WTC11 (cell line): ENCODE measurements at regions not wholly inside any gene's neighbourhood (a gene's known extent, or its start where the extent isn't known, plus 50 kb on each side); places are given as distances from the start of the nearest gene placed in this dataset.

Experiments used
- ATAC-seq: fragments of 200-7000 bp; cut with Tn5 transposase; 2 replicates; pipeline ENCODE4 v1.10.0; 2021; ENCODE audit warnings: mild to moderate bottlenecking, moderate library complexity
- CTCF ChIA-PET: fragments of 300-600 bp; sonication (Branson Sonifier 250); formaldehyde crosslinking; loops from one replicate; lab custom pipeline; 2021; ENCODE audit warnings: antibody characterized with exemption; lab: Charles Lee
- POLR2A ChIA-PET: fragments of 350-600 bp; sonication (Branson Sonifier 250); formaldehyde crosslinking; loops from one replicate; lab custom pipeline; 2021; ENCODE audit warnings: antibody characterized with exemption; lab: Charles Lee
- DNase-seq: peaks from one replicate; pipeline ENCODE4 v3.0.0; 2021; ENCODE audit warnings: low spot score
- H3K27ac Mint-ChIP-seq: 2 replicates; pipeline ENCODE4 v1.8.0; 2021; ENCODE audit warnings: mixed read lengths
- H3K27me3 Mint-ChIP-seq: 2 replicates; pipeline ENCODE4 v1.8.0; 2021; ENCODE audit warnings: low read depth, mild to moderate bottlenecking, moderate library complexity, mixed read lengths
- H3K36me3 Mint-ChIP-seq: 2 replicates; pipeline ENCODE4 v1.8.0; 2021; ENCODE audit warnings: mixed read lengths
- H3K4me1 Mint-ChIP-seq: 2 replicates; pipeline ENCODE4 v1.8.0; 2022; ENCODE audit warnings: mixed read lengths
- H3K4me3 Mint-ChIP-seq: 2 replicates; pipeline ENCODE4 v1.8.0; 2021; ENCODE audit warnings: mild to moderate bottlenecking, moderate library complexity, mixed read lengths
- H3K9me3 Mint-ChIP-seq: 2 replicates; pipeline ENCODE4 v1.8.0; 2021; ENCODE audit warnings: mixed read lengths
- ATF1 ChIP-seq: sonication (generic); formaldehyde crosslinking; IDR thresholded peaks from 2 replicates; pipeline ENCODE4 v1.8.1; 2023; ENCODE audit warnings: mild to moderate bottlenecking, moderate library complexity, missing genetic modification reagents
- CREB1 ChIP-seq: sonication (generic); formaldehyde crosslinking; IDR thresholded peaks from 2 replicates; pipeline ENCODE4 v1.8.0; 2023; ENCODE audit warnings: mild to moderate bottlenecking, missing genetic modification reagents
- KAT7 ChIP-seq: sonication (generic); formaldehyde crosslinking; IDR thresholded peaks from 2 replicates; pipeline ENCODE4 v1.8.1; 2023; ENCODE audit warnings: missing genetic modification reagents, mild to moderate bottlenecking, borderline replicate concordance
- NR2C2 ChIP-seq: sonication (generic); formaldehyde crosslinking; IDR thresholded peaks from 2 replicates; pipeline ENCODE4 v1.8.0; 2022; ENCODE audit warnings: mild to moderate bottlenecking, missing genetic modification reagents
- SOX15 ChIP-seq: fragments of 250-450 bp; sonication (Bioruptor Pico); IDR thresholded peaks from 2 replicates; pipeline ENCODE4 v1.9.0; 2021; ENCODE audit warnings: mild to moderate bottlenecking
- ZNF121 ChIP-seq: sonication (generic); formaldehyde crosslinking; IDR thresholded peaks from 2 replicates; pipeline ENCODE4 v1.8.0; 2023; ENCODE audit warnings: missing genetic modification reagents
- ZNF219 ChIP-seq: sonication (generic); formaldehyde crosslinking; IDR thresholded peaks from 2 replicates; pipeline ENCODE4 v1.8.0; 2023; ENCODE audit warnings: missing genetic modification reagents, mild to moderate bottlenecking, borderline replicate concordance
- TF ChIP-seq, protein P1 (sequence below): sonication (generic); formaldehyde crosslinking; IDR thresholded peaks from 2 replicates; pipeline ENCODE4 v1.8.1; 2023; ENCODE audit warnings: mild to moderate bottlenecking, missing genetic modification reagents
- TF ChIP-seq, protein P2 (sequence below): sonication (generic); formaldehyde crosslinking; IDR thresholded peaks from 2 replicates; pipeline ENCODE4 v1.8.1; 2023; ENCODE audit warnings: mild to moderate bottlenecking, missing genetic modification reagents, borderline replicate concordance
- TF ChIP-seq, protein P3 (sequence below): fragments of 250-450 bp; sonication (Bioruptor Pico); IDR thresholded peaks from 2 replicates; pipeline ENCODE4 v1.8.0; 2021; ENCODE audit warnings: mild to moderate bottlenecking
- TF ChIP-seq, protein P4 (sequence below): fragments of 250-450 bp; sonication (Bioruptor Pico); IDR thresholded peaks from 2 replicates; pipeline ENCODE4 v1.9.0; 2021; ENCODE audit warnings: mild to moderate bottlenecking
- TF ChIP-seq, protein P5 (sequence below): sonication (generic); formaldehyde crosslinking; IDR thresholded peaks from 2 replicates; pipeline ENCODE4 v1.8.1; 2022; ENCODE audit warnings: mild to moderate bottlenecking, missing genetic modification reagents, moderate library complexity, borderline replicate concordance
- TF ChIP-seq, protein P6 (sequence below): fragments of 250-450 bp; sonication (Bioruptor Pico); IDR thresholded peaks from 2 replicates; pipeline ENCODE4 v1.9.0; 2021; ENCODE audit warnings: mild to moderate bottlenecking
- TF ChIP-seq, protein P7 (sequence below): sonication (generic); formaldehyde crosslinking; IDR thresholded peaks from 2 replicates; pipeline ENCODE4 v1.8.0; 2022; ENCODE audit warnings: mild to moderate bottlenecking, missing genetic modification reagents
- TF ChIP-seq, protein P8 (sequence below): sonication (generic); formaldehyde crosslinking; IDR thresholded peaks from 2 replicates; pipeline ENCODE4 v1.8.0; 2022; ENCODE audit warnings: mild to moderate bottlenecking, missing genetic modification reagents
- TF ChIP-seq, protein P9 (sequence below): sonication (generic); formaldehyde crosslinking; conservative IDR thresholded peaks from 2 replicates; pipeline ENCODE4 v1.8.1; 2023; ENCODE audit warnings: mild to moderate bottlenecking, low read depth, missing genetic modification reagents, moderate library complexity
- TF ChIP-seq, protein P10 (sequence below): sonication (generic); formaldehyde crosslinking; IDR thresholded peaks from 2 replicates; pipeline ENCODE4 v1.8.0; 2023; ENCODE audit warnings: mild to moderate bottlenecking, missing genetic modification reagents
- TF ChIP-seq, protein P11 (sequence below): sonication (generic); formaldehyde crosslinking; IDR thresholded peaks from 2 replicates; pipeline ENCODE4 v1.8.1; 2023; ENCODE audit warnings: mild to moderate bottlenecking, missing genetic modification reagents, moderate library complexity

DNA sequence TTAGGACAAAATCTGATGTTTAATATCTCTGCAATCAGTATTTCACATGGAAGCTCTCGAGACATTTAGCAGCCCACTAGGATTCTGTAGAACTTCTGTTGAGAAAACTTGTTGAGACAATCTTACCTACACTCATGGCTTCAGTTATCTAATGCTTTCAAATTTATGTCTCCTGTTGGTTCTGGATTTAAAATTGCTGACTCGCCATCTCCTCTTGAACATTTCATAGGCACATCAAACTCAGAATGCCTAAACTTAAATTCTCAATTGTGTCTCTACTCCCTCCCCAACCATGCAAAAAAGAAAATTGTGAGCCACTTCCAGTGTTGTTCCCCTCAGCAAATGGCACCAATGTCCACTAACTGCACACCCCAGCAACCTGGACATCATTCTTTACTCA is 142.5 kb upstream of the AHI1 start:
- H3K9me3 Mint-ChIP-seq: no peaks in the 10 kb centered on the region
- TF ChIP-seq, protein P1, sequence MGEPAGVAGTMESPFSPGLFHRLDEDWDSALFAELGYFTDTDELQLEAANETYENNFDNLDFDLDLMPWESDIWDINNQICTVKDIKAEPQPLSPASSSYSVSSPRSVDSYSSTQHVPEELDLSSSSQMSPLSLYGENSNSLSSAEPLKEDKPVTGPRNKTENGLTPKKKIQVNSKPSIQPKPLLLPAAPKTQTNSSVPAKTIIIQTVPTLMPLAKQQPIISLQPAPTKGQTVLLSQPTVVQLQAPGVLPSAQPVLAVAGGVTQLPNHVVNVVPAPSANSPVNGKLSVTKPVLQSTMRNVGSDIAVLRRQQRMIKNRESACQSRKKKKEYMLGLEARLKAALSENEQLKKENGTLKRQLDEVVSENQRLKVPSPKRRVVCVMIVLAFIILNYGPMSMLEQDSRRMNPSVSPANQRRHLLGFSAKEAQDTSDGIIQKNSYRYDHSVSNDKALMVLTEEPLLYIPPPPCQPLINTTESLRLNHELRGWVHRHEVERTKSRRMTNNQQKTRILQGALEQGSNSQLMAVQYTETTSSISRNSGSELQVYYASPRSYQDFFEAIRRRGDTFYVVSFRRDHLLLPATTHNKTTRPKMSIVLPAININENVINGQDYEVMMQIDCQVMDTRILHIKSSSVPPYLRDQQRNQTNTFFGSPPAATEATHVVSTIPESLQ: no peak
- TF ChIP-seq NR2C2 (CRISPR knock-in tag) (no peak), KAT7 (CRISPR knock-in tag) (no peak), SOX15 (CRISPR knock-in tag) (no peak), ATF1 (CRISPR knock-in tag) (no peak), ZNF121 (CRISPR knock-in tag) (no peak), ZNF219 (CRISPR knock-in tag) (no peak), CREB1 (CRISPR knock-in tag) (no peak)
- TF ChIP-seq, protein P2, sequence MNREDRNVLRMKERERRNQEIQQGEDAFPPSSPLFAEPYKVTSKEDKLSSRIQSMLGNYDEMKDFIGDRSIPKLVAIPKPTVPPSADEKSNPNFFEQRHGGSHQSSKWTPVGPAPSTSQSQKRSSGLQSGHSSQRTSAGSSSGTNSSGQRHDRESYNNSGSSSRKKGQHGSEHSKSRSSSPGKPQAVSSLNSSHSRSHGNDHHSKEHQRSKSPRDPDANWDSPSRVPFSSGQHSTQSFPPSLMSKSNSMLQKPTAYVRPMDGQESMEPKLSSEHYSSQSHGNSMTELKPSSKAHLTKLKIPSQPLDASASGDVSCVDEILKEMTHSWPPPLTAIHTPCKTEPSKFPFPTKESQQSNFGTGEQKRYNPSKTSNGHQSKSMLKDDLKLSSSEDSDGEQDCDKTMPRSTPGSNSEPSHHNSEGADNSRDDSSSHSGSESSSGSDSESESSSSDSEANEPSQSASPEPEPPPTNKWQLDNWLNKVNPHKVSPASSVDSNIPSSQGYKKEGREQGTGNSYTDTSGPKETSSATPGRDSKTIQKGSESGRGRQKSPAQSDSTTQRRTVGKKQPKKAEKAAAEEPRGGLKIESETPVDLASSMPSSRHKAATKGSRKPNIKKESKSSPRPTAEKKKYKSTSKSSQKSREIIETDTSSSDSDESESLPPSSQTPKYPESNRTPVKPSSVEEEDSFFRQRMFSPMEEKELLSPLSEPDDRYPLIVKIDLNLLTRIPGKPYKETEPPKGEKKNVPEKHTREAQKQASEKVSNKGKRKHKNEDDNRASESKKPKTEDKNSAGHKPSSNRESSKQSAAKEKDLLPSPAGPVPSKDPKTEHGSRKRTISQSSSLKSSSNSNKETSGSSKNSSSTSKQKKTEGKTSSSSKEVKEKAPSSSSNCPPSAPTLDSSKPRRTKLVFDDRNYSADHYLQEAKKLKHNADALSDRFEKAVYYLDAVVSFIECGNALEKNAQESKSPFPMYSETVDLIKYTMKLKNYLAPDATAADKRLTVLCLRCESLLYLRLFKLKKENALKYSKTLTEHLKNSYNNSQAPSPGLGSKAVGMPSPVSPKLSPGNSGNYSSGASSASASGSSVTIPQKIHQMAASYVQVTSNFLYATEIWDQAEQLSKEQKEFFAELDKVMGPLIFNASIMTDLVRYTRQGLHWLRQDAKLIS (CRISPR knock-in tag): no peak
- TF ChIP-seq, protein P3, sequence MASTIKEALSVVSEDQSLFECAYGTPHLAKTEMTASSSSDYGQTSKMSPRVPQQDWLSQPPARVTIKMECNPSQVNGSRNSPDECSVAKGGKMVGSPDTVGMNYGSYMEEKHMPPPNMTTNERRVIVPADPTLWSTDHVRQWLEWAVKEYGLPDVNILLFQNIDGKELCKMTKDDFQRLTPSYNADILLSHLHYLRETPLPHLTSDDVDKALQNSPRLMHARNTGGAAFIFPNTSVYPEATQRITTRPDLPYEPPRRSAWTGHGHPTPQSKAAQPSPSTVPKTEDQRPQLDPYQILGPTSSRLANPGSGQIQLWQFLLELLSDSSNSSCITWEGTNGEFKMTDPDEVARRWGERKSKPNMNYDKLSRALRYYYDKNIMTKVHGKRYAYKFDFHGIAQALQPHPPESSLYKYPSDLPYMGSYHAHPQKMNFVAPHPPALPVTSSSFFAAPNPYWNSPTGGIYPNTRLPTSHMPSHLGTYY (CRISPR knock-in tag): no peak
- TF ChIP-seq, protein P4, sequence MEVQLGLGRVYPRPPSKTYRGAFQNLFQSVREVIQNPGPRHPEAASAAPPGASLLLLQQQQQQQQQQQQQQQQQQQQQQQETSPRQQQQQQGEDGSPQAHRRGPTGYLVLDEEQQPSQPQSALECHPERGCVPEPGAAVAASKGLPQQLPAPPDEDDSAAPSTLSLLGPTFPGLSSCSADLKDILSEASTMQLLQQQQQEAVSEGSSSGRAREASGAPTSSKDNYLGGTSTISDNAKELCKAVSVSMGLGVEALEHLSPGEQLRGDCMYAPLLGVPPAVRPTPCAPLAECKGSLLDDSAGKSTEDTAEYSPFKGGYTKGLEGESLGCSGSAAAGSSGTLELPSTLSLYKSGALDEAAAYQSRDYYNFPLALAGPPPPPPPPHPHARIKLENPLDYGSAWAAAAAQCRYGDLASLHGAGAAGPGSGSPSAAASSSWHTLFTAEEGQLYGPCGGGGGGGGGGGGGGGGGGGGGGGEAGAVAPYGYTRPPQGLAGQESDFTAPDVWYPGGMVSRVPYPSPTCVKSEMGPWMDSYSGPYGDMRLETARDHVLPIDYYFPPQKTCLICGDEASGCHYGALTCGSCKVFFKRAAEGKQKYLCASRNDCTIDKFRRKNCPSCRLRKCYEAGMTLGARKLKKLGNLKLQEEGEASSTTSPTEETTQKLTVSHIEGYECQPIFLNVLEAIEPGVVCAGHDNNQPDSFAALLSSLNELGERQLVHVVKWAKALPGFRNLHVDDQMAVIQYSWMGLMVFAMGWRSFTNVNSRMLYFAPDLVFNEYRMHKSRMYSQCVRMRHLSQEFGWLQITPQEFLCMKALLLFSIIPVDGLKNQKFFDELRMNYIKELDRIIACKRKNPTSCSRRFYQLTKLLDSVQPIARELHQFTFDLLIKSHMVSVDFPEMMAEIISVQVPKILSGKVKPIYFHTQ: no peak
- TF ChIP-seq, protein P5, sequence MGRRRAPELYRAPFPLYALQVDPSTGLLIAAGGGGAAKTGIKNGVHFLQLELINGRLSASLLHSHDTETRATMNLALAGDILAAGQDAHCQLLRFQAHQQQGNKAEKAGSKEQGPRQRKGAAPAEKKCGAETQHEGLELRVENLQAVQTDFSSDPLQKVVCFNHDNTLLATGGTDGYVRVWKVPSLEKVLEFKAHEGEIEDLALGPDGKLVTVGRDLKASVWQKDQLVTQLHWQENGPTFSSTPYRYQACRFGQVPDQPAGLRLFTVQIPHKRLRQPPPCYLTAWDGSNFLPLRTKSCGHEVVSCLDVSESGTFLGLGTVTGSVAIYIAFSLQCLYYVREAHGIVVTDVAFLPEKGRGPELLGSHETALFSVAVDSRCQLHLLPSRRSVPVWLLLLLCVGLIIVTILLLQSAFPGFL (CRISPR knock-in tag): no peak
- TF ChIP-seq, protein P6, sequence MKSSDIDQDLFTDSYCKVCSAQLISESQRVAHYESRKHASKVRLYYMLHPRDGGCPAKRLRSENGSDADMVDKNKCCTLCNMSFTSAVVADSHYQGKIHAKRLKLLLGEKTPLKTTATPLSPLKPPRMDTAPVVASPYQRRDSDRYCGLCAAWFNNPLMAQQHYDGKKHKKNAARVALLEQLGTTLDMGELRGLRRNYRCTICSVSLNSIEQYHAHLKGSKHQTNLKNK (CRISPR knock-in tag): no peak
- TF ChIP-seq, protein P7, sequence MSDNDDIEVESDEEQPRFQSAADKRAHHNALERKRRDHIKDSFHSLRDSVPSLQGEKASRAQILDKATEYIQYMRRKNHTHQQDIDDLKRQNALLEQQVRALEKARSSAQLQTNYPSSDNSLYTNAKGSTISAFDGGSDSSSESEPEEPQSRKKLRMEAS (CRISPR knock-in tag): no peak
- TF ChIP-seq, protein P8, sequence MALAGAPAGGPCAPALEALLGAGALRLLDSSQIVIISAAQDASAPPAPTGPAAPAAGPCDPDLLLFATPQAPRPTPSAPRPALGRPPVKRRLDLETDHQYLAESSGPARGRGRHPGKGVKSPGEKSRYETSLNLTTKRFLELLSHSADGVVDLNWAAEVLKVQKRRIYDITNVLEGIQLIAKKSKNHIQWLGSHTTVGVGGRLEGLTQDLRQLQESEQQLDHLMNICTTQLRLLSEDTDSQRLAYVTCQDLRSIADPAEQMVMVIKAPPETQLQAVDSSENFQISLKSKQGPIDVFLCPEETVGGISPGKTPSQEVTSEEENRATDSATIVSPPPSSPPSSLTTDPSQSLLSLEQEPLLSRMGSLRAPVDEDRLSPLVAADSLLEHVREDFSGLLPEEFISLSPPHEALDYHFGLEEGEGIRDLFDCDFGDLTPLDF (CRISPR knock-in tag): no peak
- TF ChIP-seq, protein P9, sequence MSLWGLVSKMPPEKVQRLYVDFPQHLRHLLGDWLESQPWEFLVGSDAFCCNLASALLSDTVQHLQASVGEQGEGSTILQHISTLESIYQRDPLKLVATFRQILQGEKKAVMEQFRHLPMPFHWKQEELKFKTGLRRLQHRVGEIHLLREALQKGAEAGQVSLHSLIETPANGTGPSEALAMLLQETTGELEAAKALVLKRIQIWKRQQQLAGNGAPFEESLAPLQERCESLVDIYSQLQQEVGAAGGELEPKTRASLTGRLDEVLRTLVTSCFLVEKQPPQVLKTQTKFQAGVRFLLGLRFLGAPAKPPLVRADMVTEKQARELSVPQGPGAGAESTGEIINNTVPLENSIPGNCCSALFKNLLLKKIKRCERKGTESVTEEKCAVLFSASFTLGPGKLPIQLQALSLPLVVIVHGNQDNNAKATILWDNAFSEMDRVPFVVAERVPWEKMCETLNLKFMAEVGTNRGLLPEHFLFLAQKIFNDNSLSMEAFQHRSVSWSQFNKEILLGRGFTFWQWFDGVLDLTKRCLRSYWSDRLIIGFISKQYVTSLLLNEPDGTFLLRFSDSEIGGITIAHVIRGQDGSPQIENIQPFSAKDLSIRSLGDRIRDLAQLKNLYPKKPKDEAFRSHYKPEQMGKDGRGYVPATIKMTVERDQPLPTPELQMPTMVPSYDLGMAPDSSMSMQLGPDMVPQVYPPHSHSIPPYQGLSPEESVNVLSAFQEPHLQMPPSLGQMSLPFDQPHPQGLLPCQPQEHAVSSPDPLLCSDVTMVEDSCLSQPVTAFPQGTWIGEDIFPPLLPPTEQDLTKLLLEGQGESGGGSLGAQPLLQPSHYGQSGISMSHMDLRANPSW: no peak
- TF ChIP-seq, protein P10, sequence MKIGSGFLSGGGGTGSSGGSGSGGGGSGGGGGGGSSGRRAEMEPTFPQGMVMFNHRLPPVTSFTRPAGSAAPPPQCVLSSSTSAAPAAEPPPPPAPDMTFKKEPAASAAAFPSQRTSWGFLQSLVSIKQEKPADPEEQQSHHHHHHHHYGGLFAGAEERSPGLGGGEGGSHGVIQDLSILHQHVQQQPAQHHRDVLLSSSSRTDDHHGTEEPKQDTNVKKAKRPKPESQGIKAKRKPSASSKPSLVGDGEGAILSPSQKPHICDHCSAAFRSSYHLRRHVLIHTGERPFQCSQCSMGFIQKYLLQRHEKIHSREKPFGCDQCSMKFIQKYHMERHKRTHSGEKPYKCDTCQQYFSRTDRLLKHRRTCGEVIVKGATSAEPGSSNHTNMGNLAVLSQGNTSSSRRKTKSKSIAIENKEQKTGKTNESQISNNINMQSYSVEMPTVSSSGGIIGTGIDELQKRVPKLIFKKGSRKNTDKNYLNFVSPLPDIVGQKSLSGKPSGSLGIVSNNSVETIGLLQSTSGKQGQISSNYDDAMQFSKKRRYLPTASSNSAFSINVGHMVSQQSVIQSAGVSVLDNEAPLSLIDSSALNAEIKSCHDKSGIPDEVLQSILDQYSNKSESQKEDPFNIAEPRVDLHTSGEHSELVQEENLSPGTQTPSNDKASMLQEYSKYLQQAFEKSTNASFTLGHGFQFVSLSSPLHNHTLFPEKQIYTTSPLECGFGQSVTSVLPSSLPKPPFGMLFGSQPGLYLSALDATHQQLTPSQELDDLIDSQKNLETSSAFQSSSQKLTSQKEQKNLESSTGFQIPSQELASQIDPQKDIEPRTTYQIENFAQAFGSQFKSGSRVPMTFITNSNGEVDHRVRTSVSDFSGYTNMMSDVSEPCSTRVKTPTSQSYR (CRISPR knock-in tag): no peak
- TF ChIP-seq, protein P11, sequence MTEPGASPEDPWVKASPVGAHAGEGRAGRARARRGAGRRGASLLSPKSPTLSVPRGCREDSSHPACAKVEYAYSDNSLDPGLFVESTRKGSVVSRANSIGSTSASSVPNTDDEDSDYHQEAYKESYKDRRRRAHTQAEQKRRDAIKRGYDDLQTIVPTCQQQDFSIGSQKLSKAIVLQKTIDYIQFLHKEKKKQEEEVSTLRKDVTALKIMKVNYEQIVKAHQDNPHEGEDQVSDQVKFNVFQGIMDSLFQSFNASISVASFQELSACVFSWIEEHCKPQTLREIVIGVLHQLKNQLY (CRISPR knock-in tag): no peak
- H3K27me3 Mint-ChIP-seq: no peaks in the 10 kb centered on the region
- no peak for DNase-seq
- H3K36me3 Mint-ChIP-seq: no peaks in the 10 kb centered on the region
- ChIA-PET POLR2A (no interaction called here), CTCF (no interaction called here)
- no peaks in the 10 kb centered on the region for H3K4me1 Mint-ChIP-seq
- no peak for ATAC-seq
- H3K27ac Mint-ChIP-seq: no peak overlapping the region
- no peak overlapping the region for H3K4me3 Mint-ChIP-seq
